CD4-positive, alpha-beta T cell (primary cell): ENCODE measurements at regions not wholly inside any gene's neighbourhood (a gene's known extent, or its start where the extent isn't known, plus 50 kb on each side); places are given as distances from the start of the nearest gene placed in this dataset.

ENCODE experiments used
- ATAC-seq: fragments of 200-7000 bp; cut with Tn5 transposase; one replicate; pipeline ENCODE4 v1.10.0; 2022; ENCODE audit warnings: mild to moderate bottlenecking; ENCODE audit not compliant: poor library complexity
- CTCF ChIA-PET: fragments of 350-600 bp; sonication (Branson Sonifier 250); formaldehyde crosslinking; loops from one replicate; lab custom pipeline; 2021; ENCODE audit warnings: antibody characterized with exemption, inconsistent platforms; lab: Charles Lee
- POLR2A ChIA-PET: fragments of 350-600 bp; sonication (Branson Sonifier 250); formaldehyde crosslinking; loops from one replicate; lab custom pipeline; 2021; ENCODE audit warnings: antibody characterized with exemption, inconsistent platforms; lab: Charles Lee
- DNase-seq, 14 experiments: peaks; one replicate each; pipeline ENCODE4 v3.0.0-alpha.2; 2013 to 2020; ENCODE audit warnings: mixed read lengths in 2 of 14
- H3K27ac ChIP-seq, 2 donors: one replicate each; pipeline versions ENCODE4 v1.5.1 to v1.7.0; 2013; ENCODE audit warnings: low read length in 2 of 2, low read depth in 1 of 2, mild to moderate bottlenecking in 1 of 2
- H3K27me3 ChIP-seq, 2 experiments: 1 replicate in 1 of 2; 2 replicates in 1 of 2; pipeline versions ENCODE4 v1.6.1 to v1.7.0; 2013; ENCODE audit warnings: low read length in 2 of 2, control low read depth in 1 of 2, mild to moderate bottlenecking in 1 of 2, moderate library complexity in 1 of 2; ENCODE audit not compliant: insufficient read depth in 2 of 2, control insufficient read depth in 1 of 2
- H3K36me3 ChIP-seq: one replicate; pipeline ENCODE4 v1.6.1; 2013; ENCODE audit warnings: low read length, control low read depth; ENCODE audit not compliant: insufficient read depth
- H3K4me1 ChIP-seq: one replicate; pipeline ENCODE4 v1.6.1; 2013; ENCODE audit warnings: low read length, control low read depth; ENCODE audit not compliant: insufficient read depth
- H3K4me3 ChIP-seq: one replicate; pipeline ENCODE4 v1.5.1; 2013; ENCODE audit warnings: mild to moderate bottlenecking, low read length, moderate library complexity
- H3K9me3 ChIP-seq, 2 experiments: 1 replicate in 1 of 2; 2 replicates in 1 of 2; pipeline versions ENCODE4 v1.6.1 to v1.7.0; 2013; ENCODE audit warnings: low read length in 2 of 2, mild to moderate bottlenecking in 2 of 2, control low read depth in 1 of 2, moderate library complexity in 1 of 2; ENCODE audit not compliant: control insufficient read depth in 1 of 2, insufficient read depth in 1 of 2
- H3K27ac Mint-ChIP-seq: one replicate; pipeline ENCODE4 v1.8.0; 2020; ENCODE audit warnings: mixed read lengths
- H3K27me3 Mint-ChIP-seq: one replicate; pipeline ENCODE4 v1.8.0; 2021; ENCODE audit warnings: mixed read lengths
- H3K36me3 Mint-ChIP-seq: one replicate; pipeline ENCODE4 v1.8.0; 2021; ENCODE audit warnings: low read depth, mixed read lengths
- H3K4me1 Mint-ChIP-seq: one replicate; pipeline ENCODE4 v1.8.0; 2021; ENCODE audit warnings: low read depth, mixed read lengths
- H3K4me3 Mint-ChIP-seq: one replicate; pipeline ENCODE4 v1.8.0; 2020; ENCODE audit warnings: mild to moderate bottlenecking, mixed read lengths
- H3K9me3 Mint-ChIP-seq: one replicate; pipeline ENCODE4 v1.8.0; 2020; ENCODE audit warnings: mixed read lengths
- CTCF ChIP-seq: fragments of 200-600 bp; IDR thresholded peaks from one replicate; pipeline ENCODE4 v1.8.0; 2022; ENCODE audit warnings: antibody characterized with exemption, mild to moderate bottlenecking
- intact Hi-C, 2 experiments: fragments of 100-400 bp; cut with DNase I in 1 of 2; cut with micrococcal nuclease in 1 of 2; formaldehyde crosslinking; loops; one replicate each; pipeline versions ENCODE4 v1.15.1 to v1.9.0; 2023 to 2025; cut with DNase I, micrococcal nuclease

- no peaks in the 10 kb centered on the region for H3K36me3 ChIP-seq
- no peaks in the 10 kb centered on the region for H3K4me1 ChIP-seq
- no peak for ATAC-seq
Observed at GRCh38 chr10:128943111-128943510, 523.9 kb upstream of the MGMT start.

GRCh38 chr10:128945398-128945797 lies 521.6 kb upstream of the MGMT start:
- no peak for DNase-seq
- POLR2A ChIA-PET: no interaction called here
- intact Hi-C loops: no loop called here
- no peak for TF ChIP-seq CTCF
- peaks cover 0 to 26% of the 10 kb centered on the region in 2 experiments for H3K9me3 ChIP-seq
- no peaks in the 10 kb centered on the region for H3K27me3 Mint-ChIP-seq
- peaks cover 0 to 2% of the 10 kb centered on the region in 2 experiments for H3K27me3 ChIP-seq
- ATAC-seq: no peak
- H3K27ac Mint-ChIP-seq: no peak overlapping the region
- H3K36me3 ChIP-seq: no peaks in the 10 kb centered on the region
- no peaks in the 10 kb centered on the region for H3K4me1 ChIP-seq
- H3K4me1 Mint-ChIP-seq: no peaks in the 10 kb centered on the region
- no peak overlapping the region for H3K4me3 ChIP-seq
- H3K9me3 Mint-ChIP-seq: peaks cover 5% of the 10 kb centered on the region
- H3K27ac ChIP-seq: no peak overlapping the region
- H3K4me3 Mint-ChIP-seq: no peak overlapping the region
- CTCF ChIA-PET: no interaction called here
- H3K36me3 Mint-ChIP-seq: no peaks in the 10 kb centered on the region

More at GRCh38 chr10:128943111-128943510, 523.9 kb upstream of the MGMT start:
- no peak for TF ChIP-seq CTCF
- intact Hi-C loops: no loop called here
- Histone ChIP-seq H3K4me3 (no peak overlapping the region), H3K27ac (no peak overlapping the region), H3K27me3 (peaks cover 0 to 2% of the 10 kb centered on the region in 2 experiments), H3K9me3 (peaks cover 0 to 17% of the 10 kb centered on the region in 2 experiments)
- Mint-ChIP-seq H3K4me3 (no peak overlapping the region), H3K36me3 (no peaks in the 10 kb centered on the region), H3K27ac (no peak overlapping the region), H3K4me1 (no peaks in the 10 kb centered on the region), H3K27me3 (no peaks in the 10 kb centered on the region), H3K9me3 (peaks cover 5% of the 10 kb centered on the region)
- POLR2A ChIA-PET: no interaction called here
- DNase-seq: no peak
- CTCF ChIA-PET: no interaction called here

- intact Hi-C loops: no loop called here
- no peak overlapping the region for H3K4me3 Mint-ChIP-seq
- no peak overlapping the region for H3K27ac Mint-ChIP-seq
- peaks cover 5% of the 10 kb centered on the region for H3K9me3 Mint-ChIP-seq
- Histone ChIP-seq H3K27ac (no peak overlapping the region), H3K4me3 (no peak overlapping the region), H3K27me3 (no peaks in the 10 kb centered on the region), H3K36me3 (no peaks in the 10 kb centered on the region), H3K9me3 (peaks cover 0 to 18% of the 10 kb centered on the region in 2 experiments), H3K4me1 (no peaks in the 10 kb centered on the region)
- TF ChIP-seq CTCF: no peak
- CTCF ChIA-PET: no interaction called here
- DNase-seq (no peak), ATAC-seq (no peak)
- no peaks in the 10 kb centered on the region for H3K4me1 Mint-ChIP-seq
- H3K27me3 Mint-ChIP-seq: no peaks in the 10 kb centered on the region
- POLR2A ChIA-PET: no interaction called here
- no peaks in the 10 kb centered on the region for H3K36me3 Mint-ChIP-seq
Observed at GRCh38 chr10:128950159-128950915, 516.7 kb upstream of the MGMT start.
